Endometrium (tissue), 2 donors: ENCODE measurements at regions not wholly inside any gene's neighbourhood (a gene's known extent, or its start where the extent isn't known, plus 50 kb on each side); places are given as distances from the start of the nearest gene placed in this dataset.
"Not testable (repeated sequence)": the region's sequence is repeated elsewhere in the genome, so short reads cannot be mapped to it uniquely, and the experiment has no call there.

Source experiments
- FAIRE-seq: peaks from 2 replicates; lab custom pipeline; 2012; peaks lifted over from hg19 to GRCh38; lab: Jason Lieb, UNC
- donor health status: control.
- donor health status: control.

DNA sequence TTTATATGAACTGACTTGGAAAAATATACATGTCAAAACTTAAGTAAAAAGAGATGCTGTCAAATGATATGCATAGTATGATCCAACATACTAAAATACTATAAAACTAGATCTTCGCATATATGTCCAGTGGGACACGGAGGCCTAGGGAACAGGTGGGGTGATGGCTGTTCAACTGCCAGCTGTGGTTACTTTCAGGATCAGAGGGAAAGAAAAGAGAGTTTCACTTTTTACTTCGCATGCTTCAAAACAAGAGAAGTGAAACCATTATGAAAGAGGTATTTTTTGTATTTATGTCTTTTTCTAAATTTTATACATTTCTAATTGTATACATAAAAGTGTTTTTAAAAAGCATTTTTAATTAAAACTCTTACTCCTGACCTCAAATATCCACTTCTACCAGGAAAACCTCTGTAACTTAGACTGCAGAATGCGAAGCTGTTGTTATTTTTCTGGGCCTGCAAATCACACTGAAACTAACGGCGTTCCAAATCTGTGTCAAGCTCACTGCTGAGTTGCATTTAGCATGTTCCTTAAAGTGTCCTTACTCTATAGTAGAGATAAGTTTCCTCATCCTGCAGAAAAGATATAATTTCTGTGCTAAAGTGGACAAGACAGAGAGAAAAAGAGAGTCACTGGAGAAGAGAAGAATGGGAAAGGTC is 97.8 kb upstream of the SLC35G4 start:
- no peak for FAIRE-seq

DNA sequence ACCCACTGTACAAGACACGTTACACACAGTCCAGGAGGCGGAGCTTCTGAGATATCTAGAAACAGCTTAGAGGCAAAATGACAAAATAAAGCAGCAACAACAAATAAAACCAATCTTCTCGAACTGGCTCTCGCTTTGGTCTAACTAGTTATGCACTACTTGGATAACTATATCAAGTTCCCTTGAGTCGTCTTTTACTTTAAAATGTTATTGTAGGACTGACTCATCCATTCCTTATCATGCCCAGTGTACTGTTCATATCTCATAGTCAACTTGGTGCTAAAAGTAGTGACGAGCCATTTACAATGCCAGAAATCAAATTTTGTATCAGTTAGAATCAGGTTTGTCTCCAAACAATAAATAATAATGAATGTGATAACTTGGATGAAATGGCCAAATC is 102.5 kb upstream of the SLC35G4 start:
- no peak for FAIRE-seq

DNA sequence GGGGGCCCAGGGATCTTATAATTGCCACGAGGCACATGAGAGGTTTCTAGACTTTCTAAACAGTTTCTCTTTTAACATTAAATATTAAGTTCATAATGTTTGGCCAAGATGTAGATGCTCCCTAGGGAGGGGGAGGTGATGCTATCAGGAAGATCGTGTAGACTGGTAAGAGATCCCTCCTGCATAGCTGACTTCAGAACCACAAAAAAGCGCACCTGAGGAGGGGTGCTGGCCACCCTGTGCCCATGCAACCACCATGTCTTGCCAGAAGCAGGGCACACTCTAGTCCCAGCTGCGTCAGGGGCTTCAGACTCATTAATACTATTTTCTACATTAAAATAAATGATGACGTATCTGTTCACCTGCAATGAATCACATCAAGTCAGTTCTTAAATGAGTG is 103.4 kb upstream of the SLC35G4 start:
- FAIRE-seq = no peak

DNA sequence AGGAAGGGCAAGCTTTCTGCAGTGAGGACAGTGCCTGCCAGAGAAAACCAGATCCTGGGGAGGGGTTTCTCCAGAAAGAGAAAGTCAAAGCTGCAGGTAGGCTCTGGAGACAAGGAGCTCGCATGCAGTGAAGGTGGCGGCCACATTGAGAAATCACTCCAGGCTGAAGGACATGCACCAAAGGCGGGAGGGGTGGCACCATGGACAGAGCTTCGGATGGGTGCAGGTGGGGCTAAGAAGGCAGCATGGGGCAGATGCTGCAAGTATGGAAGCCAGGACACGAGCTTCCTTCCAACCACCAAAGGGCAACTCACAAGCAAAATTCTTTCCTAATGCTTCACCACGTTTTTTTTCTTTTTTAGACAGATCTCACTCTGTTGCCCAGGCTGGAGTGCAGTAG is 104.4 kb upstream of the SLC35G4 start:
- FAIRE-seq = no peak

DNA sequence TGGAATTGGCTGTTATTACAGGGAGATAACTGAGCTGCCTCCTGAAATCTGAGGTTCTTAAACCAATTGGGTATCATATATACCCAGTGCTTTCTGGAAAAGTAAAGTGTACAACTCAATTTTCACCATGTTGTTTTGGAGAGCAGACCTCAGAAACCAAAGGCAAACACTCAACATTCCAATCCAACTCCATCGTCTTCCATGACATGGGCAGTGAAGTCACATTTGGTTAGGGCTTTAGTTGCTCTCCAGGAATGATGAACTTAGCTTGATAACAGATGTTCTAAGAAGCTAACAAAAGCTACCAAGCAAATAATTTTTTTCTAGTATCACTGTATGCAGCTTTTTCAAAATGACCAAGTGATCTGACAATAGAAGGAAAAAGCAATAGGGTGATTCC is 107.0 kb upstream of the SLC35G4 start:
- FAIRE-seq = no peak

DNA sequence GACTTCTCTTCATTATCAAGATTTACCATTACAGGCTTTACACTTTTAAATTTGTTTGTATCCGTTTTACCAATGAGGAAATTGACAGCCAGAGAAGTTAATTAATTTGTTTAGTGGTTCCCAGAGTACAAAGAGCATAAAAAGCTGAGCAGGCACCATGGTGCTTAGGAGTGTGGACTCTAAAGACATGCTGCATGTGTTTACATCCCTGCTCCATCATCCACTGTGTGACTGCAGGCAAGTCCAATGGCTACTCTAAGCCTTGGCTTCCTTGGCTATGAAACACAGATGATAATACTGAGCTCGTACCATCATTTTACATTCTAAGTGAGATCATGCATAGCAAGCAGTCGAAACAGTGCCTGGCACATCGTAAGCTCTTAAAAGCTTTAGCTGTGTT is 108.0 kb upstream of the SLC35G4 start:
- FAIRE-seq = no peak

DNA sequence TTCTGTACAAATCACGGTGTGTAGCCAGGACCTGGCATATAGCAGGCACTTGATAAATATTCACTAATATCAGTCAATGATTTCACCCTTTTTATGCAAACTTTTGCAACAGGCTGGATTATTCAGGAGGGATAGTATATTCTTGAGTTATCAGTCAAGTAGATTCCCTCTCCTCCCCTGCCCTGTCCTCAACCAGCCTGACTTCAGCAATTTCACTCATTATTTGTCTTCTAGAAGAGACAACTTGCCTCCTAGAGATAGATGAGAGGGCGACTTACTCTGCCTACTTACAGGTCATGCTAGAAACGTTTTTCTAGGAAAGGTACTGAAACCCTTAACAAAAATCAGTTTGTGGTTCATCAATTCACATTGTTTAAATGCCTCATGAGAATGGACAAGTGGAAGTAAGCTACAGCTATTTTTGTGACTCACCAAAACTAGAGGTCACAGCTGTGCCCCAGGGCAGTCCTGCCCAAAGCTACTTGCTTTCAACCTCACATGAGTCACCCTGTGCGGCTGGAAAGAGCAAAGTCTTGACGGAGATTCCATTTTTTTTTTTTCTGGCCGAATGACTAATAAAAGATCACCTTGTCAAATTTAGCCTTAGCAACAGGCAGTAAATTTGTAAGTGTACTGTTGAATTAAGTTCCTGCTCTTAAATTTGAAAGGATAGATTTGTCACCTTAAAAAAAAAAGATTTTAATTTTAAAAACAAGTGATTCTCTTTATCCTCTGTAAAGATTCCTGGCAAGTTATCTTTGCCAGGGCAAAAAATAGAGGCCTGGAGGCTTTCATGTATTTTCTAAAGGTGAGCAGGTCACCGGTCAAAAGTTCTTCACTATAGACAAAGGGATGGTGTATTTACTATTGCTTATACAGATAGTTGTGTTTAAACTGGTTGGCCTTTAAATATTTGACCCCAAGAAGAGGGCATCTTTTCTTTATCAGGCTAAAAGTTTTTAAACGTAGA is 109.0 kb upstream of the SLC35G4 start:
- FAIRE-seq = no peak

DNA sequence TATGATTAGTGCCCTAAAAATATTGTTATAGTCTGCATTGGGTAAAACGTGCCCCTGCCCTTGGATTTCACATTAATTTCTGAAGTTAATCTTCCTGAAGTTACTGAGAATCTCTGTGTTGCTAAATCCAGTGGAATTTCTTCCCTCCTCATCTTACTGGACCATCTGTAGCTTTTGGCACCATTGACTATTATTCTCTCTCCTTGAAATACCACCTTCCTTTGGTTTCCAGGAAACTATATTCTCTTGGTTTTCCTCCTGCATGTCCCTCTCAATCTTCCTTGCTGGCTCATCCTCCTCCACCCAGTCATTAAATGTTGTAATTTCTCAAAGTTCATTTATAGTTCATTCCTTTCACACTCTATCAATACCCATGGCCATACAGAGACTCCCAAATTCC is 110.6 kb upstream of the SLC35G4 start:
- FAIRE-seq = no peak

DNA sequence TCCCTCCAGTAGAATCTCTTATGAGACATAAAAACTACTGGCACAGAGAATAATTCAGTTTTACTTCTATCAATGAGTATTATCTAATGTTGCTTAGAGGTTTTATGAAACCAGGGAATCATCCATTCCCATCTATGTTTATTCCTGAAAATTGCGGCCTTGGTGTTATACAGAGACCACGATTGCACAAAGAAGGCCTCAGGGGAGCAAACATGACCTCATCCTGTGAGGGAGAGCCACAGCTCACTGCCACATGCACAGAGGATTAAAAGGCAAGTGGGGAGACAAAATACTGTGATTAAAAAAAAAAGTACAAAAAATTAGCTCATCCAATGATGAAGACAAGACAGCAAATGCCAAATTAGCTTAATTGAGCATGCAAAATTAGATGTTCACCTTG is 111.8 kb upstream of the SLC35G4 start:
- no peak for FAIRE-seq

DNA sequence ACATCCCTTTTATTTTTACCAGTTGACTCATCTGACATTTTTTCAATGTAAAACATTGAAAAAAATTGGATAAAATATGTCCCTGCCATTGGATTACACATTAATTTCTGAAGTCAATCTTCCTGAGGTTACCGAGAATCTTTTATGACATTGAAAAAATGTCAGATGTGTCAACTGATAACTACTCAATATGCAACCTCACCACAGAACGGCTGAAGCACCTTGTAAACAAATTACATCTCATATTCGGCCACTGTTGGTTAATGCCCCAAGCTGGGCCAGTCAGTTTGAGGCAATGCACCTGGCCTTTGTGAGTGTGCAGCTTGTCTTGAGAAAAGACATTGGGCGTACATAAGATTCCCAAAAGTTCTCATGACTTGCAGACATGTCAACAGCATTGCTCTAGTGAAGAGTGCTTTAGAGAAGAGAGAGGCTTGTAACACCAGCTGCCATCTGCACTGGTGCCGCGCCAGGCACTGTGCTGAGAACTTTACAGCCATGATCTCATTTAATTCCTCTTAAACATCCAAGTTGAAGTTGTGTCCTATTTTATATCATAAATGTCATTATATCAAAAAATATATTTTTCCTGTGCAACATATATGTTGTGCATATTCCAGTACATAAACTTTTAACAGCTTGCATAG is 112.7 kb upstream of the SLC35G4 start:
- FAIRE-seq = no peak

DNA sequence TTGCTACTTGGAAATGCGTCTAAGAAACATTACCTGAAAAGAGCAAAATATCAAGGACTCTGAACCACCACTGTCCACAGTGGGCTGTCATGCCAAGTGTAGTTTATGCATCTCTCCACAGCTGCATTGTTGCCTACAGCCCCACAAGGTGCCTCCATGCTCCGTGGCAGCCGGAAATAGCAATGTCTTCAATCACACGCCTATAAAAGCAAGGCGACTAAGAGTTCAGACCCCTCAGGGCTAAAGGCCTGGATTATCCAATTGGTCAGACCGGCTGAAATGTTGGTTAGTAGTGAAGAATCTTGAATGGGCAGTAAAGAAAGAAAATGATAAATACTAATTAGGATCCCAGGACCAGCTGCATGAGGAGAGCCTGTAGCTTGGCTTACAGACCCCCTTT is 114.0 kb upstream of the SLC35G4 start:
- no peak for FAIRE-seq

DNA sequence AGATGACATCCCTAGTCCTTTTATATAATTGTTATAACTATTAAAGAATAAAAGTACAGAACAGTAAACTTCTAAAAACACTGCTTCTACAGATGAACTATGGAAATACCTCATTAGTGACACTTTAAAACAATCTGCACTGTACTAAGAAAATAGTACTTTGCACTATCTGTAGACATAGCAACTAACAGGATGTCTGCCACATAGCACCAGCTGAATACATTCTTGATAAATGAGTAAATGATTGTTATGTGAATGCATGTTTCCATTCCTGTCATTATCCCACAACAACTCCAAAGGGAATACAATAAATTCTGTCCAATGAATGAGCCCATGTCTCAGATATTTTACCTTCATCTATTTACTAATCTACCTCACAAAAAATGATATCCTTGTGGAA is 115.3 kb upstream of the SLC35G4 start:
- FAIRE-seq = no peak

DNA sequence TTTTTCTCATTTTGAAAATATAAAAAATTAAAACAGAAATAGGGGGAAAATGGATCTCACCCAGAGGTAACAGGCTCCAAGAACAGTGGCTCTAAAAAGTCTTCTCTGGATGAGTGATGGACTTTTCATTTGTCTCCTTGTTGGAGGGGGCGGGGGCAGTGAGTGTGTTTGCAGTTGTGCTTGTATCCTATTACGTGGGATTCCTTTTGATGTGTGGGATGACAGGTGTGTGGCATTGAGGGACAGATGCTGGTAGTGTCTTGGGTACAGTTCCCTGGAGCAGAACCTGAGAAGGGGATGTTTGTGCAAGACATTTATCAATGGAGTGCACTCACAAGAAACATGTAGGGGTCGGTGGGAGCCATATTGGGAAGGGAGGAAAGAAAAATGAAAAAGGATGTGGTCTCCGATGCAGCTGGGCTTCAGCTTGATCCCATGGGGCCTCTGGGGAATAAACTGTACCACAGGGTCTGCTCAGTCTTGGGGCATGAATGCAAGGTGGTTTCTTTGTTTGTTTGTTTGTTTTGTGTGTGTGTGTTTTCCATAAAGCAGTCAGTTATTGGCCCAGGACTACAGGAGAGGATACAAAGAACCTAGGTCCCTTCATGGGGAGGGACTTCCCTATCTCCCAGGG is 120.0 kb upstream of the SLC35G4 start:
- no peak for FAIRE-seq

DNA sequence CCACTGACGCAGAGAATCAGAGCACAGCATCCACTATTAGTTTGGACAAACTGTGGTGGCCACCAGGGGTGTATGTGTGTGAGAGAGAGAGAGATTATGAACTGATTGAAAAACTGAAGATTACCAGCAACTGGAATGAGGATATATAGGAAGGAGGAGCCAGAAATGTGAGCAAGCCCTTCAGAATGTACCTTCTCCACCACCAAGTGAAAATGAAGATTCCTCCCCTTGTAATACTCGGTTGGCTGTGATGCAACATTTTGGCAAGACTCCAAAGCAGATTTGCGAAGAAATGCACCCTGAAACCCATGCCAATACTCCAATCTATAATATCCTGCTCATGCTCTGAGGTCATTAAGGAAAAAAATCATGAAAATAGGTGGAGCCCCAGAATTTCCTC is 121.2 kb upstream of the SLC35G4 start:
- no peak for FAIRE-seq

DNA sequence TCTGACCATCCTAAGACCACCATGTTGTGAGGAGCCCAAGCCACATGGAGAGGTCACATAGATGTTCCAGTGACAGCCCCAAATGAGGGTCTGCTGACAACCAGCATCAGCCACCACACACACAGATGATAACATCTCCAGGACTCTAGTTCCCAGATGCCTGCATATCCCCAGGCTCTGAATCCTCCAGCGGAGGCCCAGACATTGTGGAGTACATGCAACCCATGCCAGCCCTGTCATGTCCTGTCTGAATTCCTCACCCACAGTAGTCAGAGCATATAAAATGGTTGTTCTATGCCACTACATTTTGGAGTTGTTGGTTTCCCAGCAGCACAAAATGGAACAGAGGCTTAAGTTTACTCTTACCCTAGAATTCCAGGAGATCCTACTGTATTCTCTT is 122.0 kb upstream of the SLC35G4 start:
- no peak for FAIRE-seq

DNA sequence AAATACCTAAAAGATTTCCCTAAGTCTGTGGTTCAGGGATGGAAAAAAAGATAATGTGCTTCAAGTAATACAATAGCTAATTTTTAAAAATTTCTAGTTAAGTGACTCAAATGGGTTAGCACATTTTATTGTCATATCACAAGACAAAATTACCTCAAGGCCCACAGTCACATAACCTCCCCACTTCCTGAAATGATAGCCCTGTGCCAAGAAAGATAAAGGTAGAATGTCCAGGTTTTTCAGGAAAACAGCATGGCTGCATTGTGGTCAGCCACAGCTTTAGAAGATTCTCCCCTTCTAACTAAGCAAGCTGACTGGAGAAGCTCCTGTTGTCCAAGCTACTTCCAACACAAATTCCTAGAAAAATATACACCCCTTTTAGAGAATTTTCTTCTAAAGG is 127.1 kb upstream of the SLC35G4 start:
- no peak for FAIRE-seq

DNA sequence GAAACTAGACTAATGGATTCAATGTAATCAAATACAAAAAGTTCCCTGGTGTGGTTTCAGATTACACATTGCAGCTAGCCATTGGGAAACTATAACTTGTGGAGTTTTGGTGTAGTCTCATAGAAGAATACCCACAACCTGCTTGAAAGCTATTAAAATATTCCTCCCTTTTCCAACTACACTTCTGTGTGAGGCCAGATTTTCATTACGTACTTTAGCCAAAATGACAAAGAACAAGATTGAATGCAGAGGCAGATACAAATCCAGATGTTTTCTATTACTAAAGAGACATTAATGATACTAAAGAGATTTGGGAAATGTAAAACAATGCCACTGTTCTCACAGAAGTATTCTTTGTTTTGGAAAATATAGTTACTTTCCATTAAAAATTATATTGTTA is 128.7 kb upstream of the SLC35G4 start:
- FAIRE-seq = no peak

DNA sequence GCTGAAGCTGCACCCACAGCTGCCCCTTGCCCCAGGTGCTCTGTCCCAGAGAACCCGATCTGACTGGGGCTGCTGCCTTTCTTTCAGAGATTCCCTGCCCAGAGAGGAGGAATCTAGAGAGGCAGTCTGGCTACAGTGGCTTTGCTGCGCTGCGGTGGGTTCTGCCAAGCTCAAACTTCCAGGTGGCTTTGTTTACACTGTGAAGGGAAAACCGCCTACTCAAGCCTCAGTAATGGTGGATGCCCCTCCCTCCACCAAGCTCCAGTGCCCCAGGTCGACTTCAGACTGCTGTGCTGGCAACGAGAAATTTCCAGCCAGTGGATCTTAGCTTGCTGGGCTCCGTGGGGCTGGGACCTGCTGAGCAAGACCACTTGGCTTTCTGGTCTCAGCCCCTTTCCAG is 130.4 kb upstream of the SLC35G4 start:
- FAIRE-seq = not testable (repeated sequence)

DNA sequence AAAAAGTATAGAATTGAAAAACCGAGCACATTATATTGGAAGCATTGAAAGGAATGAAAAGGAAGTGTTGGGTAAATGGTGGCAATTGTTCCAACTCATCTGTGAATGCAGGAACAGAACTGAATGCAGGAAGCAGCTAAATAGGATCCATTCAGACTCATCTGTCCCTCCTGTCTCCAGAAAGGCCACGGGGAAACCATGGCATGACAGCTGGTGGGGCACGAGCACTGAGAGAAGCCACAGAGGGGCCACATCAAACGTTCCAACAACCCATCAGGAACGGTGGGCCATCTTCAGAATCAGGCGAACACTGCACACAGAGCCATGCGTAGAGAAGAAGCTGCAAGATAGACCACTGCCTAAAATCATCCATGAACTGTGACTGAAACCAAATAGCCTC is 138.5 kb upstream of the SLC35G4 start:
- FAIRE-seq = no peak

DNA sequence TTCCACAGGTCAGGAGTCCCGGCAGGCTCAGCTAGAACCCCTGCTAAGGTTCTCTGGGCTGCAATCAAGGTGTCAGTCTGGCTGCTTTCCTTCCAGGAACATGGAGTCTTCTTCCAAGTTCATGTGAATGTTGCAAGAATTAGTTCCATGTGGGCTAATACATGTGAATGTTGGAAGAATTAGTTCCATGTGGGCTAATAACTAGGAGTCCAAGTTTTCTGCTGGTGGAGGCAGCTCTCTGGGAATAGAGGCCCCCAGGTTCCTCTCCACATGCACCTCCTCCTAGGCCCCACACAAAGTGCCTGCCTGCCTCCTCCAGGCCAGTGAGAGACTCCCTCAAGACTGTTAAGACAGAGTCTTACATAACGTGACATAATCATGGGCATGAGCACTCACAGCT is 140.8 kb upstream of the SLC35G4 start:
- FAIRE-seq = no peak

DNA sequence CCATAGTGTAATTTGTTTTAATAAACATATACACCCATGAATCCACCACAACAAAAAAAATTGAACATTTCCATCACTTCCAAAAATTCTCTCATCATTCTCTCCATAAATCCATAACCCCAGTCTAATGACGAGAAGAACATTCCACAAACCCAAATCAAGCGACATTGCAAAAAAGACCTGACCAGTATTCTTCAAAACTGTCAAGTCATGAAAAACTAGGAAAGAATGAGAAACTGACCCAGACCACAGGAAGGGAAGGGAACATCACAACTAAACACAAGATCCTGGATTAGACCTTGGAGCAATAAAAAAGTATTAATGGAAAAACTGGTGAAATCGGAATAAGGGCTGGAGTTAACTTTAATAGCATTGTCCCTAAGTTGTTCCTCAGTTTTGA is 141.3 kb upstream of the SLC35G4 start:
- no peak for FAIRE-seq

DNA sequence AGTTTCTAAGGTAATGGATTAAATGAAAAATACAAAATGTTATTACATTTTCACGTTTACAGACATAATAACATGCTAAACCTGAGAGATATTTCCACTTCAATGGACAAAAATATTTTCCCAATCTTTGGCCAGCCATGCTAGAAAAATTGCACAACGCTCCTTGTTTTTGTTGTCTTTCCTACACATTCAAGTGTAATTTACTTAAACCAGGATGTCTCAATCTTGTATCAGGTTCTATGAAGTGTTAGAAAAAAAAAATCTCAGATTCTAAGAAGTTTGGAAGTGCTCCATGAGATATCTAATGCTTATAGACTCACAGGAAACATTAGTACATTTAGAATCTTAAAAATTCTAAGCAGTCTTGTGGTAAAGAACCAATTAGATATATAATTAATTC is 141.8 kb upstream of the SLC35G4 start:
- no peak for FAIRE-seq

DNA sequence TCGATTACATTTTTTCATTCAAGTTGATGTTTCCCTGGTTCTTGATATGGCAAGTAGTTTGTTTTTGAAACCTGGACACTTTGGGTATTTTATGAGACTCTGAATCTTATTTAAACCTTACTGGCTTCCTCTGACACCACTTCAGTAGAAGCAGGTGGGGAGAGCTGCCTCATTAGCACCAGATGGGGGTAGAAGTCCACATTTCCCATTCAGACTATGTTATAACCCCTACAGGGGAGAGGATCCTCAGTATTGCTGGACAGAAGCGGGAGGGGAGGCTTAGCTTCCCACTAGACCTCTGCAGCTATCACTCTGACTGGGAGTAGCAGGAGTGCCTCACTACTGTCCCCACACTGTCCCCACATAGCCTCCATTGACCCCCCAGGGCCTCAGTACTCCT is 145.3 kb upstream of the SLC35G4 start:
- no peak for FAIRE-seq
